AG04450 (cell line): ENCODE measurements at regions not wholly inside any gene's neighbourhood (a gene's known extent, or its start where the extent isn't known, plus 50 kb on each side); places are given as distances from the start of the nearest gene placed in this dataset.

ENCODE experiments used
- CTCF ChIA-PET: fragments of 300-600, 350-600 bp; formaldehyde crosslinking; extraction: SDS; loops from one replicate; lab custom pipeline; 2022; ENCODE audit warnings: antibody characterized with exemption, inconsistent platforms; lab: Charles Lee
- POLR2A ChIA-PET: fragments of 350-600 bp; formaldehyde crosslinking; extraction: SDS; loops from one replicate; lab custom pipeline; 2021; ENCODE audit warnings: antibody characterized with exemption, inconsistent platforms; lab: Yijun Ruan, JAX
- DNase-seq: peaks from one replicate; pipeline ENCODE4 v3.0.0-alpha.2; 2011; ENCODE audit warnings: low read depth, low spot score
- H3K27ac ChIP-seq: one replicate; pipeline ENCODE4 v1.5.1; 2012; ENCODE audit warnings: low read depth, low read length, control low read depth
- H3K27me3 ChIP-seq: one replicate; pipeline ENCODE4 v1.6.0; 2012; ENCODE audit warnings: low read length; ENCODE audit not compliant: control insufficient read depth, insufficient read depth
- H3K4me3 ChIP-seq: 2 replicates; pipeline ENCODE4 v1.5.1; 2011; ENCODE audit warnings: mild to moderate bottlenecking, low read depth, low read length, control low read depth
- H3K9me3 ChIP-seq: 2 replicates; pipeline ENCODE4 v1.5.1; 2012; ENCODE audit warnings: low read length; ENCODE audit not compliant: control insufficient read depth, insufficient read depth
- CTCF ChIP-seq: IDR thresholded peaks from 2 replicates; pipeline ENCODE4 v1.5.1; 2011; ENCODE audit warnings: low read depth, low read length, control low read depth, inconsistent platforms

GRCh38 chr1:30386156-30386926 is 337.0 kb downstream of the MATN1 start:
- no peaks in the 10 kb centered on the region for H3K27me3 ChIP-seq
- H3K4me3 ChIP-seq: no peak overlapping the region
- no peak for TF ChIP-seq CTCF
- CTCF ChIA-PET: no interaction called here
- H3K27ac ChIP-seq: no peak overlapping the region
- no peak for DNase-seq
- H3K9me3 ChIP-seq: no peaks in the 10 kb centered on the region
- POLR2A ChIA-PET: no interaction called here

- Histone ChIP-seq H3K4me3 (no peak overlapping the region), H3K27ac (no peak overlapping the region), H3K27me3 (no peaks in the 10 kb centered on the region), H3K9me3 (no peaks in the 10 kb centered on the region)
- no peak for TF ChIP-seq CTCF
- POLR2A ChIA-PET: no interaction called here
- CTCF ChIA-PET: no interaction called here
- DNase-seq: no peak
These were observed 338.0 kb downstream of the MATN1 start for GRCh38 chr1:30385246-30385995.

GRCh38 chr1:30384286-30385245 is 338.8 kb downstream of the MATN1 start:
- no peak overlapping the region for H3K4me3 ChIP-seq
- ChIA-PET POLR2A (no interaction called here), CTCF (no interaction called here)
- DNase-seq: no peak
- H3K27me3 ChIP-seq: peaks cover 5% of the 10 kb centered on the region
- H3K9me3 ChIP-seq: no peaks in the 10 kb centered on the region
- no peak overlapping the region for H3K27ac ChIP-seq
- TF ChIP-seq CTCF: no peak

GRCh38 chr1:30383221-30383711 is 340.1 kb downstream of the MATN1 start:
- no peaks in the 10 kb centered on the region for H3K9me3 ChIP-seq
- H3K27me3 ChIP-seq: peaks cover 6% of the 10 kb centered on the region
- no peak overlapping the region for H3K4me3 ChIP-seq
- POLR2A ChIA-PET: no interaction called here
- DNase-seq: no peak
- H3K27ac ChIP-seq: no peak overlapping the region
- no peak for TF ChIP-seq CTCF
- CTCF ChIA-PET: interaction anchor here (0.7 kb wide), 1 partner anchor 11 kb away, joined by 3 read pairs; no protein-coding TSS in a partner anchor
